Cardiac muscle cell (in vitro differentiated cells and primary cell): ENCODE measurements at regions not wholly inside any gene's neighbourhood (a gene's known extent, or its start where the extent isn't known, plus 50 kb on each side); places are given as distances from the start of the nearest gene placed in this dataset.

ENCODE experiments used
- DNase-seq, 2 donors: peaks; one replicate each; pipeline versions ENCODE4 v3.0.0 to v3.0.0-alpha.2; 2010 to 2017; ENCODE audit warnings: low read depth in 1 of 2, low spot score in 1 of 2
- H3K27ac ChIP-seq: fragments of 200-600 bp; sonication (generic); 2 replicates; pipeline ENCODE4 v1.5.1; 2016
- H3K27me3 ChIP-seq: fragments of 200-600 bp; sonication (generic); 2 replicates; pipeline ENCODE4 v1.6.0; 2016; ENCODE audit warnings: control low read depth
- H3K36me3 ChIP-seq: fragments of 200-600 bp; sonication (generic); 2 replicates; pipeline ENCODE4 v1.5.1; 2016; ENCODE audit warnings: control low read depth
- H3K4me1 ChIP-seq: fragments of 200-600 bp; sonication (generic); 2 replicates; pipeline ENCODE4 v1.8.1; 2017; ENCODE audit warnings: low read depth, mild to moderate bottlenecking, mixed run types
- H3K4me3 ChIP-seq: fragments of 200-600 bp; sonication (generic); 2 replicates; pipeline ENCODE4 v1.5.1; 2016; ENCODE audit warnings: mild to moderate bottlenecking
- H3K9me3 ChIP-seq: fragments of 200-600 bp; sonication (generic); 2 replicates; pipeline ENCODE4 v1.5.1; 2017; ENCODE audit warnings: low read depth, mild to moderate bottlenecking, control low read depth
- TF ChIP-seq, protein P1 (sequence below): IDR thresholded peaks from 2 replicates; pipeline ENCODE4 v1.5.1; 2012; ENCODE audit warnings: low read depth, mild to moderate bottlenecking, low read length

DNA sequence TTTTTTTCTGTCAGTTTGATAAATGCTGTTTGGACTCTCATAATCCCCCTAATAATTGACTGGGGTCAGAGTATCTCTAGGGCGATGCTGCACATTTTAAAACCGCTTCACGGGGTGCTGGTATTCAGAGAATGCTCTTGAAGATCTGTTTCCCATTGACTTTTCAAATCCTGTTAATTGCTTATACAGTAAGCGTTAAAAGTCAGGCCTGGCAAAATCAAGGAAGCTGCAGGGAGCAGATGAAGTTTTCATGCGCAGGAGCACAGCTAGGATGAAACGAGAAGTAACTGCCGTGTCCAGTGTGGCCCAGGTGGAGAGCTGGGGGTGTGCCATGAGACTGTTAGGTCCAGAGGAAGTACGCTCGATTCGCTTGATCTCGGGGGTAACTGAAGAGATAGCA, 312.9 kb downstream of the TRIML1 start:
- DNase-seq = peak in 1 of 2 donors; percentile 50
- Histone ChIP-seq H3K4me3 (no peak overlapping the region), H3K36me3 (no peaks in the 10 kb centered on the region), H3K9me3 (no peaks in the 10 kb centered on the region), H3K27me3 (no peaks in the 10 kb centered on the region), H3K27ac (peak overlapping the region; percentile 15), H3K4me1 (peaks cover 9% of the 10 kb centered on the region)
- TF ChIP-seq, protein P1, sequence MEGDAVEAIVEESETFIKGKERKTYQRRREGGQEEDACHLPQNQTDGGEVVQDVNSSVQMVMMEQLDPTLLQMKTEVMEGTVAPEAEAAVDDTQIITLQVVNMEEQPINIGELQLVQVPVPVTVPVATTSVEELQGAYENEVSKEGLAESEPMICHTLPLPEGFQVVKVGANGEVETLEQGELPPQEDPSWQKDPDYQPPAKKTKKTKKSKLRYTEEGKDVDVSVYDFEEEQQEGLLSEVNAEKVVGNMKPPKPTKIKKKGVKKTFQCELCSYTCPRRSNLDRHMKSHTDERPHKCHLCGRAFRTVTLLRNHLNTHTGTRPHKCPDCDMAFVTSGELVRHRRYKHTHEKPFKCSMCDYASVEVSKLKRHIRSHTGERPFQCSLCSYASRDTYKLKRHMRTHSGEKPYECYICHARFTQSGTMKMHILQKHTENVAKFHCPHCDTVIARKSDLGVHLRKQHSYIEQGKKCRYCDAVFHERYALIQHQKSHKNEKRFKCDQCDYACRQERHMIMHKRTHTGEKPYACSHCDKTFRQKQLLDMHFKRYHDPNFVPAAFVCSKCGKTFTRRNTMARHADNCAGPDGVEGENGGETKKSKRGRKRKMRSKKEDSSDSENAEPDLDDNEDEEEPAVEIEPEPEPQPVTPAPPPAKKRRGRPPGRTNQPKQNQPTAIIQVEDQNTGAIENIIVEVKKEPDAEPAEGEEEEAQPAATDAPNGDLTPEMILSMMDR = no peak

DNA sequence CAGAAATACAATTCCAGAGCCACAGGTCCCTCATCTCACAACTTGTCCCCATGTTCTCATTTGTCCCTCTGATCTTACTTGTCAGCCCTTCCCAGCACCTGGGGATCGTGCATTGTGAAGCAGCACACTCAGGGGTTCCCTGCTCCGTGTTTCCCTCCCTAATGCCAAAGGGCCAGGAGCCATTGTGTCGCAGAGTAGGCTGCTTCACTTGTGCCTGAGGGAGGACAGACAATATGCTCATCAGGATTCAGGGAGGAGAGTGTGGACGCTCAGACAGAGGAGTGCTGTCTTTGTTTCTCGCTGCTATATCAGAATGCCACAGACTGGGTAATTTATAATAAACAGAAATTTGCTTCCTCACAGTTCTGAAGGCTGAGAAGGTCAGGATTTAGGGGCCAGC, 315.3 kb downstream of the TRIML1 start:
- H3K4me3 ChIP-seq = no peak overlapping the region
- no peak for DNase-seq
- H3K9me3 ChIP-seq = no peaks in the 10 kb centered on the region
- peaks cover 9% of the 10 kb centered on the region for H3K4me1 ChIP-seq
- no peaks in the 10 kb centered on the region for H3K36me3 ChIP-seq
- H3K27me3 ChIP-seq = no peaks in the 10 kb centered on the region
- no peak overlapping the region for H3K27ac ChIP-seq
- TF ChIP-seq, protein P1 = no peak

DNA sequence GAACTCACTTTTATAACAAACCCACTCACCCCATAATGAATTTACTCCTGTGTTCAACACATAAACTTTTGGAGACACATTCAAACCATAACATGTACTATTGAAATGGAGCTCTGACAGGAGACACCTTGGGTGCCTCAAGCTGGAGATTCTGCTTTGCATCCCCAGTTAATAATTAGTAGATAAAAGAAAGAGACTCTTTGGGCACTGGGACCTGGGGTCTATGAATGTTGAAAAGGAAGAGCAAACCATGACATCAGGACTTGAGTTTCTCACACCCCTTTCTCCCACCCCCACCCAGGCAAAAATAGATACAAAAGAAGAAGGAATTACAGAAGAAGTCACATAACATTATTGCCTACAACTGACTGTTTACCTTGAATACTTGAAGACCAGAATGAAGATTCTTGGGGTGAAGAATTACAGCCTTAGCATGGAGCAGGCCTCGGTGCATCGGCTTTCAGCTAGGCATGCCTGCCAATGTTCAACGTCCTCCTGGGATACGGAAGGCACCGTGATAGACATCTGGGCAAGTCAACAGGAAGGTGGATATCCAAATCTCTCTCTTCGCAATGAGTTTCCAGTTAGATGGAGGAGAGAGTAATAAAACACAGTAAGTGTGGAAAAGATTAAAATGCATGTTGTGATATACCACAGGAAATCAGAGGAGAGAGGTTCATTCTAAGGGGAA, 316.0 kb downstream of the TRIML1 start:
- H3K27me3 ChIP-seq = no peaks in the 10 kb centered on the region
- H3K27ac ChIP-seq = no peak overlapping the region

DNA sequence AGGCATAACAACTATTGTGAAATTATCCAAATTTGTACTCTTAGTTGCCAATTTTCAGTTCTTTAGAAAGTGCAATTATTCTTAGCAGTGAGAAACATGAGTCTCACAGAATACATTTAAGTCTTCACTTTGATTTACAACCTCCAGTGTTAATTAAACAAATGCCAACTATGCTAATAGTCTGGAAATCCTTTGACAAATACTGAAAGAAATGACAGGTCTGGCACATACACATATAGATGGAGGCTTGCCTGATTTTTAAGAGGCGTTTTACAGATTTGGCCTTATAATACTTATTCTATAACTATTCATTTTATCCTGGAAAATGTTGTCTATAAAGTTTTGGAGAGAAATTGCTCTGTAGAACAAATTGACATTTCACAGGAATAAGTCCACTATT, 320.1 kb downstream of the TRIML1 start:
- no peaks in the 10 kb centered on the region for H3K9me3 ChIP-seq
- H3K27me3 ChIP-seq = no peaks in the 10 kb centered on the region
- no peak overlapping the region for H3K27ac ChIP-seq
- no peaks in the 10 kb centered on the region for H3K4me1 ChIP-seq
- no peak overlapping the region for H3K4me3 ChIP-seq
- DNase-seq = no peak
- TF ChIP-seq, protein P1 = no peak
- H3K36me3 ChIP-seq = no peaks in the 10 kb centered on the region

More for the DNA sequence above, 316.0 kb downstream of the TRIML1 start:
- no peak for DNase-seq
- no peaks in the 10 kb centered on the region for H3K9me3 ChIP-seq
- peaks cover 9% of the 10 kb centered on the region for H3K4me1 ChIP-seq
- no peaks in the 10 kb centered on the region for H3K36me3 ChIP-seq
- TF ChIP-seq, protein P1 = no peak
- no peak overlapping the region for H3K4me3 ChIP-seq

DNA sequence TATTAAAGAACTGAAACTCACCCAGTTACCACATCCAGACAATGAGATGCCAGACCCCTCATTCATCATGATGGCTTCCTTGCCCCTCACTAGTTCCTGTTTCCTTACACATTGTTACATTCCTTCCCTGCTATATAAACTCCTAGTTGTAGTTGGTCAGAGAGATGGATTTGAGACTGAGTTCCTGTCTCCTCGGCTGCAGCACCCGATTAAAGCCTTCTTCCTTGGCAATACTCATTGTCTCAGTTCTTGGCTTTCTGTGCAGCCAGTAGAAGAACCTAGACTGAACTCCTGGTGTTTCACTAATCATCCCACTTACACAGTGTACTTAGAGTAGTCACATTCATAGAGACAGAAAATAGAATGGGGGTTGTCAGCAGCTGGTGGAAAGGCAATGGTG, 324.7 kb downstream of the TRIML1 start:
- no peaks in the 10 kb centered on the region for H3K9me3 ChIP-seq

More for the DNA sequence above, 324.7 kb downstream of the TRIML1 start:
- H3K27me3 ChIP-seq = no peaks in the 10 kb centered on the region
- no peak overlapping the region for H3K27ac ChIP-seq
- no peak overlapping the region for H3K4me3 ChIP-seq
- TF ChIP-seq, protein P1 = no peak
- no peaks in the 10 kb centered on the region for H3K4me1 ChIP-seq
- H3K36me3 ChIP-seq = no peaks in the 10 kb centered on the region
- DNase-seq = no peak
